ENCODE measurements at regions not wholly inside any gene's neighbourhood (a gene's known extent, or its start where the extent isn't known, plus 50 kb on each side); places are given as distances from the start of the nearest gene placed in this dataset.
"Not testable (repeated sequence)": the region's sequence is repeated elsewhere in the genome, so short reads cannot be mapped to it uniquely, and the experiment has no call there.

- intact Hi-C loops (cut with micrococcal nuclease), result not testable (repeated sequence)
Measured at GRCh38 chr4:9702019-9702418, 79.4 kb upstream of the DRD5 start.

DNA sequence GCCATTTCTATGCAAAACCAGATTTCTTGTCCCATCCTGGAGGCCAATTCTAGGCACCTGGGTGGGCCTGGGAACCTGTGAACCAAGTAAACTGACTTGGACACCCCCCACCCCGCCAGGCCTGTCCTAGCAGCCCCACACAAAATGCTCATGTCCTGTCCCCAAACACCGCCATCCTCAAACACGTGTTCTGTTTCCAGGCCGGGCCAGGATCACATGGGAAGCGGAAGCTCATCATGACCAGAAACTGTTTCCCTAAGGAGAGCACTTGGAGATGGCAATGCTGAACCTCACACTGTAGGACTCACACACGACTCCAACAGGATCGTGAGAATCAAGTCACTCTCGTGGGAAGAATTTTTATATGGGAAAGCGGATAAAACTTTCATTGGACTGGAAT is 78.7 kb upstream of the DRD5 start:
- intact Hi-C loops (cut with micrococcal nuclease), result loop anchor here (1.0 kb wide), 3 partner anchors 11 to 316 kb away; no protein-coding TSS in a partner anchor

DNA sequence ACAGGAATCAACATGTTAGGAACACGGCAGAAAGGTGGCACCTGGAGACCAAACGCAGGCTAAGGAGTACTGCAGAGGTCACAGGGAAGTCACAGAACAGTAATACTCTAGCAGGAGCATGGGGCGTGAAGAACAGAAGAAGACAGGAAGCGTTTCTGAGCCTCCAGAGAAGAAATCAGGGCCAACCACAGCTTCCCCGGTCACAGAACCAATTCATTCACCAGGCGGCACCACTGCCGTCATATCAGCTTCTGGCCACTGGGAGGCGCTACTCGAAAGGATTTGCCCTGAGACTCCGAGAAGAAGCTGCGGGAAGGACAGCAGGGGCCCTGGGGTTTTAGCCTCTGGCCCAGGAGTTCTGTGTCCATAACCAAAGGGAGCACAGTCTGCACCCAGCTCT is 78.0 kb upstream of the DRD5 start:
- intact Hi-C loops (cut with micrococcal nuclease), result loop anchor here (1.0 kb wide), 3 partner anchors 12 to 315 kb away; no protein-coding TSS in a partner anchor

- intact Hi-C loops (cut with micrococcal nuclease), result not testable (repeated sequence)
Measured at GRCh38 chr4:9704126-9704525, 77.3 kb upstream of the DRD5 start.

GRCh38 chr4:9704551-9705332 is 76.7 kb upstream of the DRD5 start:
- intact Hi-C loops (cut with micrococcal nuclease), result no loop called here

- intact Hi-C loops (cut with micrococcal nuclease), result not testable (repeated sequence)
Measured at GRCh38 chr4:9707281-9707680, 74.2 kb upstream of the DRD5 start.

GRCh38 chr4:9707936-9708335 is 73.5 kb upstream of the DRD5 start:
- intact Hi-C loops (cut with micrococcal nuclease), result not testable (repeated sequence)

- intact Hi-C loops (cut with micrococcal nuclease), result no loop called here
Measured at GRCh38 chr4:9709724-9710123, 71.7 kb upstream of the DRD5 start.

- intact Hi-C loops (cut with micrococcal nuclease), result not testable (repeated sequence)
Measured at GRCh38 chr4:9715271-9715670, 66.2 kb upstream of the DRD5 start.

GRCh38 chr4:9716093-9716492 is 65.3 kb upstream of the DRD5 start:
- intact Hi-C loops (cut with micrococcal nuclease), result no loop called here

GRCh38 chr4:9718246-9718939 is 63.0 kb upstream of the DRD5 start:
- intact Hi-C loops (cut with micrococcal nuclease), result not testable (repeated sequence)

DNA sequence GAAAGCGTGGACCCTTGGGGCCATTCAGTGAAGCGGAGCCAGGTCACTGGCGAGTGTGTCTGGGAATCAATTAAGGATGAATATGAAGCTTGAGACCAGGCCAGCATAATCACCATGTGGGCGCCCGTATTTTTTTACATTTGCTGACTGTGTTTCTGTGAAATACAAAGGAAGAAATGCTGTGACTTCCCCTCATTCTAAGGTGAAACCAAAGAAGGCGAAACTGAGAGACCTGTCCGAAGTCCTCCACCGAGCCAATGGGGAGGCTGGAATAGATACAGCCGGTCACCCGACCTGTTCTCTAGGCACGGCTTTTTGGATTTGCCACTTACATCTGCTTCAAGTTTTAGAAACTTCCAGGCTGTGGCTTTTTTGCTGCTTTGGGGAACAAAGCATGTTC is 59.3 kb upstream of the DRD5 start:
- intact Hi-C loops (cut with micrococcal nuclease), result not testable (repeated sequence)
